H9 (cell line): ENCODE measurements at regions not wholly inside any gene's neighbourhood (a gene's known extent, or its start where the extent isn't known, plus 50 kb on each side); places are given as distances from the start of the nearest gene placed in this dataset.

Experiments
- DNase-seq: peaks from one replicate; pipeline ENCODE4 v3.0.0-alpha.2; 2017
- H2AFZ ChIP-seq: one replicate; pipeline ENCODE4 v1.6.1; 2013; ENCODE audit warnings: mild to moderate bottlenecking, low read length, control low read depth, moderate library complexity
- H2AK5ac ChIP-seq: 2 replicates; pipeline ENCODE4 v1.6.1; 2013; ENCODE audit warnings: low read length, control low read depth, mixed read lengths; ENCODE audit not compliant: insufficient read length
- H2BK120ac ChIP-seq: one replicate; pipeline ENCODE4 v1.6.1; 2013; ENCODE audit warnings: low read depth, mild to moderate bottlenecking, low read length, control low read depth, inconsistent platforms; ENCODE audit not compliant: poor library complexity, severe bottlenecking
- H2BK12ac ChIP-seq: 2 replicates; pipeline ENCODE4 v1.6.1; 2013; ENCODE audit warnings: low read length, control low read depth, mixed read lengths, low read depth; ENCODE audit not compliant: insufficient read length
- H2BK15ac ChIP-seq: 2 replicates; pipeline ENCODE4 v1.6.1; 2013; ENCODE audit warnings: low read depth, low read length, control low read depth
- H2BK20ac ChIP-seq: one replicate; pipeline ENCODE4 v1.6.1; 2013; ENCODE audit warnings: low read depth, mild to moderate bottlenecking, low read length, control low read depth, inconsistent platforms; ENCODE audit not compliant: poor library complexity, severe bottlenecking
- H2BK5ac ChIP-seq: 2 replicates; pipeline ENCODE4 v1.6.1; 2013; ENCODE audit warnings: low read length, control low read depth, mixed read lengths; ENCODE audit not compliant: insufficient read length
- H3K14ac ChIP-seq: 2 replicates; pipeline ENCODE4 v1.6.1; 2013; ENCODE audit warnings: low read length, control low read depth; ENCODE audit not compliant: insufficient read depth
- H3K18ac ChIP-seq: 2 replicates; pipeline ENCODE4 v1.6.1; 2013; ENCODE audit warnings: low read depth, mild to moderate bottlenecking, mixed read lengths, low read length, control low read depth; ENCODE audit not compliant: insufficient read length
- H3K23ac ChIP-seq: 2 replicates; pipeline ENCODE4 v1.6.1; 2013; ENCODE audit warnings: low read length, control low read depth, mixed read lengths, low read depth; ENCODE audit not compliant: insufficient read length
- H3K23me2 ChIP-seq: 2 replicates; pipeline ENCODE4 v1.6.1; 2013; ENCODE audit warnings: low read depth, mild to moderate bottlenecking, mixed read lengths, low read length, control low read depth; ENCODE audit not compliant: insufficient read length, poor library complexity, severe bottlenecking
- H3K27ac ChIP-seq: 2 replicates; pipeline ENCODE4 v1.5.1; 2013; ENCODE audit warnings: low read length, control low read depth, mixed read lengths, low read depth; ENCODE audit not compliant: insufficient read length
- H3K27me3 ChIP-seq: 2 replicates; pipeline ENCODE4 v1.6.1; 2013; ENCODE audit warnings: low read length, control low read depth, inconsistent platforms; ENCODE audit not compliant: insufficient read depth
- H3K4ac ChIP-seq: 2 replicates; pipeline ENCODE4 v1.6.1; 2013; ENCODE audit warnings: low read depth, mild to moderate bottlenecking, control low read depth, inconsistent platforms, low read length, moderate library complexity
- H3K4me1 ChIP-seq: 2 replicates; pipeline ENCODE4 v1.6.1; 2013; ENCODE audit warnings: low read length, control low read depth, inconsistent platforms; ENCODE audit not compliant: insufficient read depth
- H3K4me2 ChIP-seq: 2 replicates; pipeline ENCODE4 v1.6.1; 2013; ENCODE audit warnings: low read length, control low read depth, mixed read lengths; ENCODE audit not compliant: insufficient read length, insufficient read depth
- H3K56ac ChIP-seq: 2 replicates; pipeline ENCODE4 v1.6.1; 2013; ENCODE audit warnings: low read depth, mild to moderate bottlenecking, mixed read lengths, low read length, control low read depth; ENCODE audit not compliant: insufficient read length
- H3K79me1 ChIP-seq: 2 replicates; pipeline ENCODE4 v1.6.1; 2013; ENCODE audit warnings: low read depth, mild to moderate bottlenecking, moderate library complexity, low read length, control low read depth, inconsistent platforms; ENCODE audit not compliant: insufficient read depth, poor library complexity, severe bottlenecking
- H3K79me2 ChIP-seq: 2 replicates; pipeline ENCODE4 v1.6.1; 2013; ENCODE audit warnings: low read length, control low read depth, inconsistent platforms; ENCODE audit not compliant: insufficient read depth
- H3K9ac ChIP-seq: 2 replicates; pipeline ENCODE4 v1.6.1; 2013; ENCODE audit warnings: low read length, control low read depth, mixed read lengths; ENCODE audit not compliant: insufficient read length; ENCODE audit errors: extremely low read depth
- H3K9me3 ChIP-seq: one replicate; pipeline ENCODE4 v1.6.1; 2013; ENCODE audit warnings: low read depth, low read length, inconsistent platforms; ENCODE audit not compliant: control insufficient read depth
- H3T11ph ChIP-seq: one replicate; pipeline ENCODE4 v1.6.1; 2013; ENCODE audit warnings: mild to moderate bottlenecking, low read length, control low read depth, inconsistent platforms
- H4K20me1 ChIP-seq: one replicate; pipeline ENCODE4 v1.6.1; 2013; ENCODE audit not compliant: control insufficient read depth, insufficient read length, insufficient read depth
- H4K5ac ChIP-seq: 2 replicates; pipeline ENCODE4 v1.6.1; 2013; ENCODE audit warnings: low read depth, mild to moderate bottlenecking, mixed read lengths, low read length, control low read depth; ENCODE audit not compliant: insufficient read length
- H4K8ac ChIP-seq: replicated peaks from 2 replicates; pipeline ENCODE4 v1.6.1; 2013; ENCODE audit warnings: low read length, control low read depth, mixed read lengths, low read depth; ENCODE audit not compliant: insufficient read length
- H4K91ac ChIP-seq: 2 replicates; pipeline ENCODE4 v1.6.1; 2013; ENCODE audit warnings: low read depth, mild to moderate bottlenecking, moderate library complexity, mixed read lengths, low read length, control low read depth; ENCODE audit not compliant: insufficient read length
- H3K27ac Mint-ChIP-seq, 3 experiments: 2 replicates in 2 of 3; 3 replicates in 1 of 3; pipeline ENCODE4 v1.8.0; 2020 to 2021; ENCODE audit warnings: mixed read lengths in 3 of 3, mild to moderate bottlenecking in 1 of 3, moderate library complexity in 1 of 3
- H3K27me3 Mint-ChIP-seq: 2 replicates; pipeline ENCODE4 v1.8.0; 2021; ENCODE audit warnings: low read depth, mild to moderate bottlenecking, moderate library complexity, mixed read lengths
- H3K36me3 Mint-ChIP-seq, 3 experiments: 2 replicates in 2 of 3; 3 replicates in 1 of 3; pipeline ENCODE4 v1.8.0; 2020 to 2021; ENCODE audit warnings: low read depth in 3 of 3, mixed read lengths in 3 of 3; ENCODE audit not compliant: insufficient read depth in 1 of 3
- H3K4me1 Mint-ChIP-seq, 2 experiments: 2 replicates each; pipeline ENCODE4 v1.8.0; 2020; ENCODE audit warnings: mixed read lengths in 2 of 2
- H3K4me3 Mint-ChIP-seq, 2 experiments: 2 replicates in 1 of 2; 3 replicates in 1 of 2; pipeline ENCODE4 v1.8.0; 2020 to 2021; ENCODE audit warnings: mild to moderate bottlenecking in 2 of 2, mixed read lengths in 2 of 2, moderate library complexity in 1 of 2
- H3K9me3 Mint-ChIP-seq, 2 experiments: 2 replicates in 1 of 2; 3 replicates in 1 of 2; pipeline ENCODE4 v1.8.0; 2020; ENCODE audit warnings: mild to moderate bottlenecking in 2 of 2, mixed read lengths in 2 of 2, moderate library complexity in 1 of 2
- WGBS: extraction: QIAGEN DNeasy Blood & Tissue Kit; methylation state at CpG from one replicate; pipeline ENCODE4 v1.1.7; 2013; ENCODE audit warnings: missing lambda C conversion rate, low lambda C conversion rate, mixed read lengths; ENCODE audit not compliant: insufficient read length; ENCODE audit errors: extremely low coverage; 5-methylcytosine and 5-hydroxymethylcytosine counted together
- TF ChIP-seq, protein P1 (sequence below): fragments of 200-600 bp; sonication (generic); conservative IDR thresholded peaks from 3 replicates; pipeline ENCODE4 v1.8.0; 2021; ENCODE audit warnings: antibody characterized with exemption, mild to moderate bottlenecking

- Histone ChIP-seq H3K79me2 (no peaks in the 10 kb centered on the region), H3K23ac (no peak overlapping the region), H3K79me1 (no peaks in the 10 kb centered on the region), H3K4ac (no peak overlapping the region), H3K14ac (no peak overlapping the region), H2BK12ac (no peak overlapping the region), H2BK15ac (no peak overlapping the region), H3K4me2 (no peak overlapping the region), H4K20me1 (no peaks in the 10 kb centered on the region), H2BK120ac (no peak overlapping the region), H3K23me2 (no peaks in the 10 kb centered on the region), H2AFZ (no peak overlapping the region), H2BK5ac (no peak overlapping the region), H2BK20ac (no peak overlapping the region), H3K56ac (no peak overlapping the region), H4K8ac (no peak overlapping the region), H3K4me1 (no peaks in the 10 kb centered on the region; the same call in 1 of the 2 replicates), H3K9me3 (no peaks in the 10 kb centered on the region), H3T11ph (no peak overlapping the region), H3K27me3 (no peaks in the 10 kb centered on the region), H4K5ac (no peak overlapping the region), H3K27ac (no peak overlapping the region), H3K18ac (no peak overlapping the region), H2AK5ac (no peak overlapping the region), H3K9ac (no peak overlapping the region), H4K91ac (no peak overlapping the region)
- WGBS = no CpG with 5 or more reads among the region's 3 CpGs
- no peak for DNase-seq
- Mint-ChIP-seq H3K27me3 (no peaks in the 10 kb centered on the region; the same call in 1 of the 2 replicates), H3K4me3 (no peak overlapping the region), H3K9me3 (no peaks in the 10 kb centered on the region), H3K27ac (no peak overlapping the region), H3K36me3 (no peaks in the 10 kb centered on the region), H3K4me1 (peaks cover 19 to 21% of the 10 kb centered on the region in 2 experiments)
- TF ChIP-seq, protein P1, sequence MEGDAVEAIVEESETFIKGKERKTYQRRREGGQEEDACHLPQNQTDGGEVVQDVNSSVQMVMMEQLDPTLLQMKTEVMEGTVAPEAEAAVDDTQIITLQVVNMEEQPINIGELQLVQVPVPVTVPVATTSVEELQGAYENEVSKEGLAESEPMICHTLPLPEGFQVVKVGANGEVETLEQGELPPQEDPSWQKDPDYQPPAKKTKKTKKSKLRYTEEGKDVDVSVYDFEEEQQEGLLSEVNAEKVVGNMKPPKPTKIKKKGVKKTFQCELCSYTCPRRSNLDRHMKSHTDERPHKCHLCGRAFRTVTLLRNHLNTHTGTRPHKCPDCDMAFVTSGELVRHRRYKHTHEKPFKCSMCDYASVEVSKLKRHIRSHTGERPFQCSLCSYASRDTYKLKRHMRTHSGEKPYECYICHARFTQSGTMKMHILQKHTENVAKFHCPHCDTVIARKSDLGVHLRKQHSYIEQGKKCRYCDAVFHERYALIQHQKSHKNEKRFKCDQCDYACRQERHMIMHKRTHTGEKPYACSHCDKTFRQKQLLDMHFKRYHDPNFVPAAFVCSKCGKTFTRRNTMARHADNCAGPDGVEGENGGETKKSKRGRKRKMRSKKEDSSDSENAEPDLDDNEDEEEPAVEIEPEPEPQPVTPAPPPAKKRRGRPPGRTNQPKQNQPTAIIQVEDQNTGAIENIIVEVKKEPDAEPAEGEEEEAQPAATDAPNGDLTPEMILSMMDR = no peak
Measured at GRCh38 chr12:5258498-5258897, 173.4 kb upstream of the NTF3 start.
